ENCODE measurements at regions not wholly inside any gene's neighbourhood (a gene's known extent, or its start where the extent isn't known, plus 50 kb on each side); places are given as distances from the start of the nearest gene placed in this dataset.

GRCh38 chr4:100306018-100306417 lies 115.8 kb upstream of the DDIT4L start:
- ChIA-PET POLR2A (no interaction called here), CTCF (no interaction called here), RAD21 (ENCODE audit: low non-redundant PET in 1 of 2, low total read pairs in 2 of 2, uncharacterized antibody in 2 of 2, unreplicated experiment in 2 of 2) (no interaction called here)
- no peaks in the 10 kb centered on the region for H4K20me1 ChIP-seq (ENCODE audit: insufficient read depth)
- H3K9me3 ChIP-seq (ENCODE audit: control insufficient read depth in 1 of 2, insufficient read depth in 1 of 2, low read depth in 1 of 2, low read length in 2 of 2), result no peaks in the 10 kb centered on the region
- H3K36me3 ChIP-seq (ENCODE audit: control insufficient read depth in 1 of 2, insufficient read depth in 2 of 2, low read length in 2 of 2), result no peaks in the 10 kb centered on the region
- TF ChIP-seq TCF7L2 (IDR thresholded peaks at IDR 0.05; ENCODE audit: borderline replicate concordance, extremely low read depth, insufficient read depth, insufficient read length) (no peak), SIN3A (IDR thresholded peaks at IDR 0.05; ENCODE audit: low read depth) (no peak), ZBTB33 (IDR thresholded peaks at IDR 0.05; ENCODE audit: extremely low read depth, insufficient replicate concordance, low read length) (no peak), ATF3 (IDR thresholded peaks at IDR 0.05) (no peak), YY1 (IDR thresholded peaks at IDR 0.05; ENCODE audit: extremely low read depth, insufficient replicate concordance, low read depth, low read length) (no peak), CEBPB (IDR thresholded peaks at IDR 0.05; ENCODE audit: low read depth) (no peak), MAX (IDR thresholded peaks at IDR 0.05) (no peak), REST (IDR thresholded peaks at IDR 0.05; ENCODE audit: low read depth) (no peak), EZH2 (IDR thresholded peaks at IDR 0.05) (no peak), SRF (IDR thresholded peaks at IDR 0.05; ENCODE audit: low read depth) (no peak), POLR2A (IDR thresholded peaks at IDR 0.05; ENCODE audit: borderline replicate concordance, extremely low read depth, insufficient read depth, insufficient read length) (no peak), EGR1 (IDR thresholded peaks at IDR 0.05; ENCODE audit: low read depth) (no peak), ZNF274 (IDR thresholded peaks at IDR 0.05; ENCODE audit: low read depth, low read length) (no peak), CBX3 (IDR thresholded peaks at IDR 0.05; ENCODE audit: low read depth) (no peak), RAD21 (IDR thresholded peaks at IDR 0.05; ENCODE audit: low read depth) (no peak), ZFX (IDR thresholded peaks at IDR 0.05) (no peak), ELF1 (IDR thresholded peaks at IDR 0.05; ENCODE audit: borderline replicate concordance, low read depth) (no peak), POLR2AphosphoS5 (IDR thresholded peaks at IDR 0.05; ENCODE audit: low read depth, low read length) (no peak), CTCF (IDR thresholded peaks at IDR 0.05 in 2 of 3, conservative IDR thresholded peaks at IDR 0.05 in 1 of 3; ENCODE audit: borderline replicate concordance in 1 of 3, insufficient read depth in 1 of 3, low read depth in 2 of 3, low read length in 2 of 3) (no peak)
- no peak overlapping the region for H3K9ac ChIP-seq (ENCODE audit: low read length)
- DNase-seq (ENCODE audit: low read depth, low spot score) (no peak), ATAC-seq (no peak)
- no peaks in the 10 kb centered on the region for H3K4me1 ChIP-seq (ENCODE audit: control insufficient read depth in 1 of 2, insufficient read depth in 2 of 2, low read length in 2 of 2)
- no peak overlapping the region for H3K27ac ChIP-seq (ENCODE audit: low read depth, low read length)
- H2AFZ ChIP-seq (ENCODE audit: low read depth, low read length, poor library complexity, severe bottlenecking), result no peak overlapping the region
- H3K79me2 ChIP-seq (ENCODE audit: insufficient read depth, low read length), result no peaks in the 10 kb centered on the region
- intact Hi-C loops (cut with micrococcal nuclease), result no loop called here
- no TSS peak for BruUV-seq (replicated peaks)
- H3K27me3 ChIP-seq (ENCODE audit: insufficient read depth, low read length), result no peaks in the 10 kb centered on the region
- H3K4me3 ChIP-seq (replicated peaks in 1 of 2; ENCODE audit: low read depth in 1 of 2, low read length in 2 of 2), result no peak overlapping the region
- no peak overlapping the region for H3K4me2 ChIP-seq (ENCODE audit: low read length)
- H3K9me2 ChIP-seq (ENCODE audit: insufficient read depth), result no peaks in the 10 kb centered on the region
